K562 (cell line): ENCODE measurements at regions not wholly inside any gene's neighbourhood (a gene's known extent, or its start where the extent isn't known, plus 50 kb on each side); places are given as distances from the start of the nearest gene placed in this dataset.

Experiments
- ATAC-seq: fragments of 200-7000 bp; cut with Tn5 transposase; 3 replicates; pipeline ENCODE4 v1.9.1; 2020; ENCODE audit warnings: moderate library complexity
- BruUV-seq: library from RNA; stranded (reverse); fragments of 400-500 nt; replicated peaks from 2 replicates; lab custom pipeline; 2021; lab: Mats Ljungman, UMichigan
- CTCF ChIA-PET: fragments of 300-600 bp; formaldehyde crosslinking; extraction: SDS; loops from one replicate; lab custom pipeline; 2021; ENCODE audit warnings: low intra/inter-chr PET ratio; lab: Yijun Ruan, JAX
- POLR2A ChIA-PET: fragments of 300-600, 350-650 bp; sonication (Branson Sonifier 250); formaldehyde crosslinking; extraction: SDS; loops from one replicate; lab custom pipeline; 2021; ENCODE audit warnings: antibody characterized with exemption, inconsistent platforms; lab: Yijun Ruan, JAX
- DNase-seq, 4 experiments: peaks; one replicate each; pipeline versions ENCODE4 v3.0.0 to v3.0.0-alpha.2; 2011 to 2018; ENCODE audit warnings: low spot score in 3 of 4, mixed read lengths in 3 of 4; ENCODE audit errors: extremely low read depth in 1 of 4
- FAIRE-seq: peaks from 2 replicates; lab custom pipeline; 2011; peaks lifted over from hg19 to GRCh38; lab: Jason Lieb, UNC
- H2AFZ ChIP-seq: 2 replicates; pipeline ENCODE4 v1.6.0; 2011; ENCODE audit warnings: low read depth, low read length, control low read depth, inconsistent platforms
- H3K27ac ChIP-seq: fragments of 200-600 bp; 3 replicates; pipeline ENCODE4 v1.8.0; 2011; ENCODE audit warnings: low read depth, mild to moderate bottlenecking, control low read depth, inconsistent platforms, low read length, moderate library complexity, mixed read lengths; ENCODE audit errors: extremely low read depth
- H3K27me3 ChIP-seq, 2 experiments: fragments of 300-600 bp in 1 of 2; 2 replicates in 1 of 2; 3 replicates in 1 of 2; pipeline versions ENCODE4 v1.6.0 to v1.8.0; 2011; ENCODE audit warnings: inconsistent platforms in 2 of 2, low read length in 2 of 2, mild to moderate bottlenecking in 1 of 2, mixed read lengths in 1 of 2, moderate library complexity in 1 of 2; ENCODE audit not compliant: control insufficient read depth in 2 of 2, insufficient read depth in 2 of 2
- H3K36me3 ChIP-seq: fragments of 300-600 bp; 3 replicates; pipeline ENCODE4 v1.8.0; 2011; ENCODE audit warnings: mild to moderate bottlenecking, low read length, inconsistent platforms; ENCODE audit not compliant: control insufficient read depth, insufficient read depth
- H3K4me1 ChIP-seq, 2 experiments: fragments of 200-600 bp in 1 of 2; replicated peaks in 1 of 2; 2 replicates in 1 of 2; 3 replicates in 1 of 2; pipeline versions ENCODE4 v1.5.1 to v1.8.0; 2011; ENCODE audit warnings: inconsistent platforms in 2 of 2, low read length in 2 of 2, mild to moderate bottlenecking in 1 of 2, mixed read lengths in 1 of 2, moderate library complexity in 1 of 2; ENCODE audit not compliant: control insufficient read depth in 2 of 2, insufficient read depth in 2 of 2
- H3K4me2 ChIP-seq: 2 replicates; pipeline ENCODE4 v1.6.1; 2011; ENCODE audit warnings: low read length, control low read depth, inconsistent platforms, mixed read lengths; ENCODE audit not compliant: insufficient read depth
- H3K4me3 ChIP-seq: fragments of 200-600 bp; sonication (generic), shearing (Covaris generic); 2 replicates; pipeline ENCODE4 v1.5.1; 2016; ENCODE audit warnings: control low read depth, inconsistent platforms
- H3K79me2 ChIP-seq: fragments of 200-600 bp; 3 replicates; pipeline ENCODE4 v1.8.0; 2011; ENCODE audit warnings: low read length, inconsistent platforms; ENCODE audit not compliant: control insufficient read depth, insufficient read depth
- H3K9ac ChIP-seq, 2 experiments: 2 replicates each; pipeline versions ENCODE4 v1.6.0 to v1.6.1; 2011; ENCODE audit warnings: low read depth in 2 of 2, low read length in 2 of 2, control low read depth in 1 of 2, inconsistent platforms in 1 of 2, mild to moderate bottlenecking in 1 of 2, mixed read lengths in 1 of 2; ENCODE audit not compliant: insufficient read depth in 1 of 2
- H3K9me1 ChIP-seq: one replicate; pipeline ENCODE4 v1.6.0; 2011; ENCODE audit warnings: inconsistent platforms, mild to moderate bottlenecking, low read length, moderate library complexity; ENCODE audit not compliant: control insufficient read depth, insufficient read depth
- H3K9me3 ChIP-seq: replicated peaks from 2 replicates; pipeline ENCODE4 v1.5.1; 2011; ENCODE audit warnings: low read depth, low read length, inconsistent platforms; ENCODE audit not compliant: control insufficient read depth, insufficient read depth
- H4K20me1 ChIP-seq: replicated peaks from 2 replicates; pipeline ENCODE4 v1.6.1; 2011; ENCODE audit warnings: low read length, inconsistent platforms, mixed read lengths; ENCODE audit not compliant: control insufficient read depth, insufficient read depth
- C11orf30 ChIP-seq: fragments of 450-650 bp; IDR thresholded peaks from 2 replicates; pipeline ENCODE4 v1.6.1; 2016; ENCODE audit warnings: low read depth, mild to moderate bottlenecking
- EWSR1 ChIP-seq: fragments of 450-650 bp; IDR thresholded peaks from 2 replicates; pipeline ENCODE4 v1.6.1; 2018; ENCODE audit warnings: borderline replicate concordance, mild to moderate bottlenecking, low read depth, moderate library complexity; ENCODE audit not compliant: partially characterized antibody
- GTF2E2 ChIP-seq: fragments of 200-800 bp; sonication (Bioruptor generic); IDR thresholded peaks from 2 replicates; pipeline ENCODE4 v1.6.1; 2016; ENCODE audit warnings: missing genetic modification characterization, missing compliant biosample characterization
- KLF6 ChIP-seq: fragments of 250-450 bp; sonication (Bioruptor Pico); IDR thresholded peaks from 2 replicates; pipeline ENCODE4 v1.4.0; 2020; ENCODE audit warnings: mild to moderate bottlenecking, moderate library complexity, borderline replicate concordance
- MTA3 ChIP-seq: fragments of 450-650 bp; formaldehyde crosslinking; IDR thresholded peaks from 2 replicates; pipeline ENCODE4 v1.6.1; 2017; ENCODE audit warnings: mild to moderate bottlenecking, borderline replicate concordance
- PHF8 ChIP-seq: fragments of 200-600 bp; sonication (generic); IDR thresholded peaks from 2 replicates; pipeline ENCODE4 v1.6.1; 2012; ENCODE audit warnings: mixed run types, mild to moderate bottlenecking, inconsistent platforms, low read length, moderate library complexity, borderline replicate concordance
- RHOXF2B ChIP-seq: fragments of 250-450 bp; sonication (Bioruptor Pico); conservative IDR thresholded peaks from 2 replicates; pipeline ENCODE4 v1.5.1; 2021
- SAFB2 ChIP-seq: fragments of 200-400 bp; formaldehyde crosslinking; IDR thresholded peaks from 2 replicates; pipeline ENCODE4 v1.6.1; 2018; ENCODE audit warnings: borderline replicate concordance, low read length, low read depth, moderate library complexity; ENCODE audit not compliant: severe bottlenecking
- SMARCA4 ChIP-seq: fragments of 450-650 bp; IDR thresholded peaks from 2 replicates; pipeline ENCODE4 v1.6.1; 2016
- SUPT5H ChIP-seq: fragments of 450-650 bp; IDR thresholded peaks from 2 replicates; pipeline ENCODE4 v1.6.1; 2016
- TBL1XR1 ChIP-seq, 2 experiments: IDR thresholded peaks; 2 replicates each; pipeline ENCODE4 v1.6.1; 2012; ENCODE audit warnings: improper control_type of control experiment in 2 of 2, low read length in 2 of 2, mild to moderate bottlenecking in 1 of 2
- TCFL5 ChIP-seq: fragments of 250-450 bp; sonication (Bioruptor Pico); conservative IDR thresholded peaks from 2 replicates; pipeline ENCODE4 v1.6.1; 2021; ENCODE audit warnings: mild to moderate bottlenecking, moderate library complexity, matching md5 sums
- ZNF311 ChIP-seq: fragments of 250-450 bp; sonication (Bioruptor Pico); IDR thresholded peaks from 2 replicates; pipeline ENCODE4 v1.4.0; 2020; ENCODE audit warnings: mild to moderate bottlenecking, moderate library complexity
- ZNF77 ChIP-seq: fragments of 250-450 bp; sonication (Bioruptor Pico); IDR thresholded peaks from 2 replicates; pipeline ENCODE4 v1.5.0; 2020
- WGBS: fragments of 100-300 bp; shearing (Covaris generic); methylation state at CpG from one replicate; pipeline ENCODE4 v1.1.6; 2016; ENCODE audit warnings: low coverage, mixed read lengths; ENCODE audit not compliant: insufficient coverage; ENCODE audit errors: missing lambda C conversion rate; 5-methylcytosine and 5-hydroxymethylcytosine counted together
- in situ Hi-C: fragments of 300-500 bp; cut with MboI; formaldehyde crosslinking; loops from 4 replicates; pipeline ENCODE4 v1.15.0; 2018; ENCODE audit warnings: inconsistent platforms, mixed read lengths
- intact Hi-C: fragments of 100-400 bp; cut with micrococcal nuclease; formaldehyde crosslinking; loops from 2 replicates; pipeline ENCODE4 v1.14.2; 2022
- TF ChIP-seq, protein P1 (sequence below): IDR thresholded peaks from 2 replicates; pipeline ENCODE4 v1.6.1; 2012; ENCODE audit warnings: low read depth, low read length, improper control_type of control experiment, borderline replicate concordance

DNA sequence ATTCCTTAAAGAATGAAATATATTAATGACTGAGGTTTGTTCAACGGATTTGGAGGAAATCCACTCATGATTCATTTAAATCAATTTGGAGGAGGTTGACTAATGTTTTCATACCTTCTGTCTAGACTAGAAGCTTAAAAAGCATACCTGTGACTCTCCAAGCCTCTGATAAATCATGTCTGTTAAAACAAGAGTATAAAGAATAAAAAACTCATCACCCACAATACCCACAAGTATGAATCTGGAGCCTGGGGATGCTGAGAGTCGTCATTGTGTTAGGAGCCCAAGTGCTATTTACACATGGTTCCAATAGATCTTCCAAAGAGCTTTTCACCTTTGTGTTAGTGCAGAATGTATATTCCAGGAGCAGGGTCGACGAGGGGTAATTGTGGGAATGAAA, 86.8 kb upstream of the ADAMTS20 start:
- no peak for DNase-seq
- Histone ChIP-seq H3K4me1 (no peaks in the 10 kb centered on the region), H2AFZ (no peak overlapping the region), H3K4me2 (no peak overlapping the region), H3K9me1 (no peaks in the 10 kb centered on the region), H3K27me3 (no peaks in the 10 kb centered on the region)
- in situ Hi-C loops (no loop called here), intact Hi-C loops (no loop called here)
- FAIRE-seq, result no peak
- 1% methylated on average over 4 of the region's 4 CpGs for WGBS
- no TSS peak for BruUV-seq
- TF ChIP-seq ZNF77 (CRISPR knock-in tag), result no peak
- no peak for TF ChIP-seq PHF8
- no peak for TF ChIP-seq EWSR1
- no peak for TF ChIP-seq ZNF311 (CRISPR knock-in tag)
- no peak for TF ChIP-seq GTF2E2
- TF ChIP-seq MTA3, result no peak
- no peak for TF ChIP-seq SMARCA4
- TF ChIP-seq, protein P1, sequence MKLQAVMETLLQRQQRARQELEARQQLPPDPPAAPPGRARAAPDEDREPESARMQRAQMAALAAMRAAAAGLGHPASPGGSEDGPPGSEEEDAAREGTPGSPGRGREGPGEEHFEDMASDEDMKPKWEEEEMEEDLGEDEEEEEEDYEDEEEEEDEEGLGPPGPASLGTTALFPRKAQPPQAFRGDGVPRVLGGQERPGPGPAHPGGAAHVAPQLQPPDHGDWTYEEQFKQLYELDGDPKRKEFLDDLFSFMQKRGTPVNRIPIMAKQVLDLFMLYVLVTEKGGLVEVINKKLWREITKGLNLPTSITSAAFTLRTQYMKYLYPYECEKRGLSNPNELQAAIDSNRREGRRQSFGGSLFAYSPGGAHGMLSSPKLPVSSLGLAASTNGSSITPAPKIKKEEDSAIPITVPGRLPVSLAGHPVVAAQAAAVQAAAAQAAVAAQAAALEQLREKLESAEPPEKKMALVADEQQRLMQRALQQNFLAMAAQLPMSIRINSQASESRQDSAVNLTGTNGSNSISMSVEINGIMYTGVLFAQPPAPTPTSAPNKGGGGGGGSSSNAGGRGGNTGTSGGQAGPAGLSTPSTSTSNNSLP, result no peak
- no peak for TF ChIP-seq C11orf30
- no peak for TF ChIP-seq TBL1XR1 (IDR thresholded peaks at IDR 0.05; ENCODE audit: low read length in 2 of 2)
- no peak for TF ChIP-seq TCFL5 (CRISPR knock-in tag)
- TF ChIP-seq RHOXF2B (CRISPR knock-in tag), result no peak
- TF ChIP-seq KLF6 (CRISPR knock-in tag), result no peak
- no peak for TF ChIP-seq SUPT5H
- no peak for TF ChIP-seq SAFB2
- TF ChIP-seq, all 486 proteins: peak for 0
- H3K27ac ChIP-seq, result no peak overlapping the region
- ChIA-PET POLR2A (no interaction called here), CTCF (no interaction called here)
- no peaks in the 10 kb centered on the region for H3K79me2 ChIP-seq
- ATAC-seq, result no peak
- H3K9ac ChIP-seq, result no peak overlapping the region
- H4K20me1 ChIP-seq, result no peaks in the 10 kb centered on the region
- H3K36me3 ChIP-seq, result no peaks in the 10 kb centered on the region
- H3K9me3 ChIP-seq, result no peaks in the 10 kb centered on the region
- no peak overlapping the region for H3K4me3 ChIP-seq
